ENCODE measurements at regions not wholly inside any gene's neighbourhood (a gene's known extent, or its start where the extent isn't known, plus 50 kb on each side); places are given as distances from the start of the nearest gene placed in this dataset.

DNA sequence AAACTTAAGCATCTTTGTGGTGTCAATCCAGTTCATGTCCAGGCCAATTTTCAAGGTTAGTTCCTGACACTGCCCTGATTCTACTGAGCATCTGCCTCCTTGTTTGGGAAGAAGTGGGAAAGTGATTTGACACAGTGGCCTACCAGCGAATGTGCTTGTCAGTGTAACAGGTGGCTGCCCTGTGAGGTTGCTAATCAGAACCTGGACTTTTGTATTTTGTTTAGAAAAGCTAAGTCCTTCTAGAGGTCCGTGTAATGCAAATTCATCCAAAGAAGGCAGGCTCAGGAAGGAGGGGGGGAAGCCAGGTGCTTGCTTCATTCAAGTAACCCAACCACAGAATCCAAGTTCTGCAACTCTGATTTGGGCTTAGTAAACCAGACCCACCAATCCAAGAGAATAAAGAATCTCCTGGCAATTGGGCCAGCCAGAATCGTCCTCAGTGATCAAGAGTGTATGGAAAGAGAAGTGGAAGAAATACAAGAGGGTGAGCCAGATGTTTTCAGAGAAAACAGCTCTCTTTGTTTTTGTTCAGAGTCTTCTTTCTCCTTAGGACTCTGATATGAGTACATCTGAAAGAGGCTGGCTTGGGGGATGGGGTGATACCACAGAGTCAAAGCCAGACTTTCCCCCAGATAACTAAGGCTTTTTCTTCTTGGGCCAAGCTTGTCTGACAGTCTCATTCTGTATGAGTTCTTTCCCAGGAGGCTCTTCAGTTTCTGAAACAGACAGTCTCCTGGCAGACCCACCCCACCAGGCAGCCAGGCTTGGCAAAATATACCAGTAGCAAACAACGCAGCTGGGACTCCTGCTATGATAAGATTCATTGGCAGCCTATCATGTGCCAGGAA, 508.9 kb upstream of the TBL1XR1 start:
- TF ChIP-seq CTCF (IDR thresholded peaks at IDR 0.05 in 4 of 5, conservative IDR thresholded peaks at IDR 0.05 in 1 of 5) (no peak), POLR2A (IDR thresholded peaks at IDR 0.05) (no peak)
